Gastrocnemius medialis (tissue), 4 donors: ENCODE measurements at regions not wholly inside any gene's neighbourhood (a gene's known extent, or its start where the extent isn't known, plus 50 kb on each side); places are given as distances from the start of the nearest gene placed in this dataset.

Experiments
- CTCF ChIP-seq, 5 experiments: fragments of 450-650 bp in 3 of 5; fragments of 200-600 bp in 2 of 5; sonication (generic) in 2 of 5; IDR thresholded peaks in 4 of 5; conservative IDR thresholded peaks in 1 of 5; 1 replicate in 4 of 5; 2 replicates in 1 of 5; pipeline ENCODE4 v1.5.1; 2016 to 2019; ENCODE audit warnings: antibody characterized with exemption in 5 of 5, mild to moderate bottlenecking in 3 of 5, moderate library complexity in 3 of 5
- POLR2A ChIP-seq, 2 donors: fragments of 450-650 bp; IDR thresholded peaks; one replicate each; pipeline ENCODE4 v1.6.1; 2017; ENCODE audit warnings: antibody characterized with exemption in 2 of 2, mild to moderate bottlenecking in 2 of 2, moderate library complexity in 2 of 2

- TF ChIP-seq CTCF (IDR thresholded peaks at IDR 0.05 in 4 of 5, conservative IDR thresholded peaks at IDR 0.05 in 1 of 5) = no peak
- no peak for TF ChIP-seq POLR2A (IDR thresholded peaks at IDR 0.05)
Measured at GRCh38 chrX:125894947-125895346, 271.1 kb downstream of the DCAF12L2 start.
